HEK293 (cell line): ENCODE measurements at regions not wholly inside any gene's neighbourhood (a gene's known extent, or its start where the extent isn't known, plus 50 kb on each side); places are given as distances from the start of the nearest gene placed in this dataset.

Experiments used
- CTCF ChIA-PET: fragments of 350-600 bp; formaldehyde crosslinking; extraction: SDS; loops from one replicate; lab custom pipeline; 2021; ENCODE audit warnings: antibody characterized with exemption; lab: Yijun Ruan, JAX
- POLR2A ChIA-PET: fragments of 300-600 bp; formaldehyde crosslinking; extraction: SDS; loops from one replicate; lab custom pipeline; 2020; ENCODE audit warnings: antibody characterized with exemption, inconsistent platforms; lab: Yijun Ruan, JAX
- H3K27ac ChIP-seq: fragments of 200-500 bp; sonication (Bioruptor generic); 2 replicates; pipeline ENCODE4 v1.5.1; 2014; ENCODE audit warnings: low read depth, low read length, control low read depth, inconsistent platforms; ENCODE audit errors: extremely low read depth
- H3K36me3 ChIP-seq, 2 experiments: fragments of 200-500 bp in 1 of 2; sonication (Bioruptor generic) in 1 of 2; 1 replicate in 1 of 2; 2 replicates in 1 of 2; pipeline ENCODE4 v1.5.1; 2014 to 2017; ENCODE audit warnings: inconsistent platforms in 2 of 2, low read length in 2 of 2; ENCODE audit not compliant: control insufficient read depth in 2 of 2, insufficient read depth in 1 of 2
- H3K4me1 ChIP-seq: fragments of 200-500 bp; sonication (Bioruptor generic); 2 replicates; pipeline ENCODE4 v1.5.1; 2014; ENCODE audit warnings: mild to moderate bottlenecking, low read length, inconsistent platforms; ENCODE audit not compliant: control insufficient read depth, insufficient read depth
- H3K4me3 ChIP-seq: 2 replicates; pipeline ENCODE4 v1.5.1; 2011; ENCODE audit warnings: low read depth, mild to moderate bottlenecking, control low read depth, low read length, moderate library complexity
- H3K9me3 ChIP-seq: fragments of 200-500 bp; sonication (Bioruptor generic); 2 replicates; pipeline ENCODE4 v1.5.1; 2014; ENCODE audit warnings: low read depth, low read length, inconsistent platforms; ENCODE audit not compliant: control insufficient read depth, insufficient read depth
- BCL11B ChIP-seq: fragments of 450-650 bp; formaldehyde crosslinking; IDR thresholded peaks from 2 replicates; pipeline ENCODE4 v1.5.1; 2016; ENCODE audit warnings: low read depth, missing biosample characterization, missing genetic modification characterization
- SP3 ChIP-seq: fragments of 450-650 bp; formaldehyde crosslinking; IDR thresholded peaks from 2 replicates; pipeline ENCODE4 v1.5.1; 2016; ENCODE audit warnings: missing biosample characterization, missing genetic modification characterization
- TCF7L2 ChIP-seq: IDR thresholded peaks from 2 replicates; pipeline ENCODE4 v1.6.1; 2011; ENCODE audit warnings: low read depth, mild to moderate bottlenecking, inconsistent platforms, low read length, moderate library complexity, borderline replicate concordance
- YY1 ChIP-seq: fragments of 450-650 bp; formaldehyde crosslinking; IDR thresholded peaks from 2 replicates; pipeline ENCODE4 v1.5.1; 2018; ENCODE audit warnings: missing biosample characterization, missing genetic modification characterization
- ZNF175 ChIP-seq: fragments of 450-650 bp; formaldehyde crosslinking; IDR thresholded peaks from 2 replicates; pipeline ENCODE4 v1.5.1; 2016; ENCODE audit warnings: missing biosample characterization, missing genetic modification characterization
- ZNF311 ChIP-seq: fragments of 450-650 bp; formaldehyde crosslinking; IDR thresholded peaks from 2 replicates; pipeline ENCODE4 v1.5.1; 2017; ENCODE audit warnings: missing biosample characterization, missing genetic modification characterization, borderline replicate concordance
- ZNF426 ChIP-seq: fragments of 450-650 bp; formaldehyde crosslinking; IDR thresholded peaks from 2 replicates; pipeline ENCODE4 v1.5.1; 2017; ENCODE audit warnings: missing biosample characterization, missing genetic modification characterization, mild to moderate bottlenecking, inconsistent platforms, moderate library complexity
- ZNF776 ChIP-seq: fragments of 450-650 bp; formaldehyde crosslinking; IDR thresholded peaks from 2 replicates; pipeline ENCODE4 v1.5.0; 2017; ENCODE audit warnings: missing biosample characterization, missing genetic modification characterization, borderline replicate concordance
- TF ChIP-seq, protein P1 (sequence below): fragments of 450-650 bp; formaldehyde crosslinking; IDR thresholded peaks from 2 replicates; pipeline ENCODE4 v1.5.1; 2016; ENCODE audit warnings: missing biosample characterization, missing genetic modification characterization
- TF ChIP-seq, protein P2 (sequence below): fragments of 450-650 bp; formaldehyde crosslinking; IDR thresholded peaks from 2 replicates; pipeline ENCODE4 v1.5.1; 2016; ENCODE audit warnings: missing biosample characterization, missing genetic modification characterization
- TF ChIP-seq, protein P3 (sequence below): fragments of 450-650 bp; formaldehyde crosslinking; IDR thresholded peaks from 2 replicates; pipeline ENCODE4 v1.5.1; 2016; ENCODE audit warnings: missing biosample characterization, missing genetic modification characterization
- TF ChIP-seq, protein P4 (sequence below): fragments of 450-650 bp; formaldehyde crosslinking; IDR thresholded peaks from 2 replicates; pipeline ENCODE4 v1.5.1; 2016; ENCODE audit warnings: missing biosample characterization, missing genetic modification characterization
- TF ChIP-seq, protein P5 (sequence below): fragments of 450-650 bp; formaldehyde crosslinking; IDR thresholded peaks from 2 replicates; pipeline ENCODE4 v1.5.1; 2017; ENCODE audit warnings: missing biosample characterization, missing genetic modification characterization

DNA sequence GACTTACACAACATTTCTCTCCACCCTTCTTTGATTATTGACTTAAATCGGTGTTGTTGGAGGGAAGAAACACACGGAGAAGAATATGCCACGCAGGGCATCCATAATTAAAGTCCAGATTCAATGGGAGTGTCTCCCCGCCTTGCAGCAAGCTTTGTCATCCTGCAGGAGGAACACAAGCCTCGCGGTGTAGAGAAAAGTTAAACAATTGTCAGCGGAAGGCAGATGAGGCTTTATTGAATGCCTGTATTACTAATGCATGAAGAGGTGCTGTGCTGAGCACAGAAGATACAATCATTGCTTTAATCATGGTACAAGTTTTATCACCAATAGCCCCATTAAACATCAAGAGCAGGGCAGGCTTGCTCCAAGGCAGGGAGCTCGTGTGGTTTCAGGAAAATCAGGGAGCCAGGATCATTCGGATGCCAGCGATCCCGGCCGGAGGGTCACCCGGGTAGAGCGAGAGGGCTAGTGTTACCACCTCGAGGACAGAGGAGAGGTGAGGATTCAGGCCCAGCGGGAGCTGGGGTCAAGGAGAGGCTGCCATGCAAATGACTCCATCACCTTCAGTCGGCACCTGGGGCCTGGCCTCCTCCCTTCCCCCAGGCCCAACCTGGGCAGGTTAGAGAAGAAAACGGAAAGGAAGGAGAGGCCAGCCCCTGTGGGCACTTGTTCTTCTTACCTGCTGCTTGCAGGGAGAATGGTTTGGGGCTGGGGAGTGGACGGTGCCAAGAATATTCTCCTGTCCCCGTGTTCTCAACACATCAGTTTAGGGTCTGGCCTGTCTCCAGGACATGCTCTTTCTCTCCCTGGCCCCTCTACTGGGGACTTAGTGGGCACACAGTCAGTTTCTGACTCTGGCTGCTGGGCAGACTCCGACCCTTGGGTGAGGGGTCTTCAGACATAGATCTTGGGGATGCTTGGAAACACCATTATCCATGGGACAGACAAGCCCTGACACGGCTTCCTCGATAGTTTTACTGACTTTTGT lies 289.5 kb downstream of the IRX2 start:
- Histone ChIP-seq H3K27ac (no peak overlapping the region), H3K9me3 (no peaks in the 10 kb centered on the region), H3K4me3 (no peak overlapping the region), H3K36me3 (no peaks in the 10 kb centered on the region), H3K4me1 (no peaks in the 10 kb centered on the region)
- POLR2A ChIA-PET: no interaction called here
- CTCF ChIA-PET: no interaction called here
- TF ChIP-seq, protein P1, sequence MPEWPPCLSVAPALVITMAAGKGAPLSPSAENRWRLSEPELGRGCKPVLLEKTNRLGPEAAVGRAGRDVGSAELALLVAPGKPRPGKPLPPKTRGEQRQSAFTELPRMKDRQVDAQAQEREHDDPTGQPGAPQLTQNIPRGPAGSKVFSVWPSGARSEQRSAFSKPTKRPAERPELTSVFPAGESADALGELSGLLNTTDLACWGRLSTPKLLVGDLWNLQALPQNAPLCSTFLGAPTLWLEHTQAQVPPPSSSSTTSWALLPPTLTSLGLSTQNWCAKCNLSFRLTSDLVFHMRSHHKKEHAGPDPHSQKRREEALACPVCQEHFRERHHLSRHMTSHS (tag by site-specific recombination): no peak
- TF ChIP-seq ZNF311: no peak
- TF ChIP-seq YY1 (tag by site-specific recombination): no peak
- no peak for TF ChIP-seq SP3
- no peak for TF ChIP-seq ZNF175
- TF ChIP-seq, protein P2, sequence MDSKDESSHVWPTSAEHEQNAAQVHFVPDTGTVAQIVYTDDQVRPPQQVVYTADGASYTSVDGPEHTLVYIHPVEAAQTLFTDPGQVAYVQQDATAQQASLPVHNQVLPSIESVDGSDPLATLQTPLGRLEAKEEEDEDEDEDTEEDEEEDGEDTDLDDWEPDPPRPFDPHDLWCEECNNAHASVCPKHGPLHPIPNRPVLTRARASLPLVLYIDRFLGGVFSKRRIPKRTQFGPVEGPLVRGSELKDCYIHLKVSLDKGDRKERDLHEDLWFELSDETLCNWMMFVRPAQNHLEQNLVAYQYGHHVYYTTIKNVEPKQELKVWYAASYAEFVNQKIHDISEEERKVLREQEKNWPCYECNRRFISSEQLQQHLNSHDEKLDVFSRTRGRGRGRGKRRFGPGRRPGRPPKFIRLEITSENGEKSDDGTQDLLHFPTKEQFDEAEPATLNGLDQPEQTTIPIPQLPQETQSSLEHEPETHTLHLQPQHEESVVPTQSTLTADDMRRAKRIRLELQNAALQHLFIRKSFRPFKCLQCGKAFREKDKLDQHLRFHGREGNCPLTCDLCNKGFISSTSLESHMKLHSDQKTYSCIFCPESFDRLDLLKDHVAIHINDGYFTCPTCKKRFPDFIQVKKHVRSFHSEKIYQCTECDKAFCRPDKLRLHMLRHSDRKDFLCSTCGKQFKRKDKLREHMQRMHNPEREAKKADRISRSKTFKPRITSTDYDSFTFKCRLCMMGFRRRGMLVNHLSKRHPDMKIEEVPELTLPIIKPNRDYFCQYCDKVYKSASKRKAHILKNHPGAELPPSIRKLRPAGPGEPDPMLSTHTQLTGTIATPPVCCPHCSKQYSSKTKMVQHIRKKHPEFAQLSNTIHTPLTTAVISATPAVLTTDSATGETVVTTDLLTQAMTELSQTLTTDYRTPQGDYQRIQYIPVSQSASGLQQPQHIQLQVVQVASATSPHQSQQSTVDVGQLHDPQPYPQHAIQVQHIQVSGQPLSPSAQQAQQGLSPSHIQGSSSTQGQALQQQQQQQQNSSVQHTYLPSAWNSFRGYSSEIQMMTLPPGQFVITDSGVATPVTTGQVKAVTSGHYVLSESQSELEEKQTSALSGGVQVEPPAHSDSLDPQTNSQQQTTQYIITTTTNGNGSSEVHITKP (tag by site-specific recombination): no peak
- no peak for TF ChIP-seq TCF7L2
- TF ChIP-seq ZNF426: no peak
- TF ChIP-seq, protein P3, sequence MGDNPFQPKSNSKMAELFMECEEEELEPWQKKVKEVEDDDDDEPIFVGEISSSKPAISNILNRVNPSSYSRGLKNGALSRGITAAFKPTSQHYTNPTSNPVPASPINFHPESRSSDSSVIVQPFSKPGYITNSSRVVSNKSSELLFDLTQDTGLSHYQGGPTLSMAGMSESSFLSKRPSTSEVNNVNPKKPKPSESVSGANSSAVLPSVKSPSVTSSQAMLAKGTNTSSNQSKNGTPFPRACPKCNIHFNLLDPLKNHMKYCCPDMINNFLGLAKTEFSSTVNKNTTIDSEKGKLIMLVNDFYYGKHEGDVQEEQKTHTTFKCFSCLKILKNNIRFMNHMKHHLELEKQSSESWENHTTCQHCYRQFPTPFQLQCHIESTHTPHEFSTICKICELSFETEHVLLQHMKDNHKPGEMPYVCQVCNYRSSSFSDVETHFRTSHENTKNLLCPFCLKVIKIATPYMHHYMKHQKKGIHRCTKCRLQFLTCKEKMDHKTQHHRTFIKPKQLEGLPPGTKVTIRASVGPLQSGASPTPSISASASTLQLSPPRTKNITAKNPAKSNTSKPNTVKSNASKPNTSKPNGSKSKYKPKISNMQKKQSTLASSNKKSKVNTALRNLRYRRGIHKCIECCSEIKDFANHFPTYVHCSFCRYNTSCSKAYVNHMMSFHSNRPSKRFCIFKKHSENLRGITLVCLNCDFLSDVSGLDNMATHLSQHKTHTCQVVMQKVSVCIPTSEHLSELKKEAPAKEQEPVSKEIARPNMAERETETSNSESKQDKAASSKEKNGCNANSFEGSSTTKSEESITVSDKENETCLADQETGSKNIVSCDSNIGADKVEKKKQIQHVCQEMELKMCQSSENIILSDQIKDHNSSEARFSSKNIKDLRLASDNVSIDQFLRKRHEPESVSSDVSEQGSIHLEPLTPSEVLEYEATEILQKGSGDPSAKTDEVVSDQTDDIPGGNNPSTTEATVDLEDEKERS (tag by site-specific recombination): no peak

DNA sequence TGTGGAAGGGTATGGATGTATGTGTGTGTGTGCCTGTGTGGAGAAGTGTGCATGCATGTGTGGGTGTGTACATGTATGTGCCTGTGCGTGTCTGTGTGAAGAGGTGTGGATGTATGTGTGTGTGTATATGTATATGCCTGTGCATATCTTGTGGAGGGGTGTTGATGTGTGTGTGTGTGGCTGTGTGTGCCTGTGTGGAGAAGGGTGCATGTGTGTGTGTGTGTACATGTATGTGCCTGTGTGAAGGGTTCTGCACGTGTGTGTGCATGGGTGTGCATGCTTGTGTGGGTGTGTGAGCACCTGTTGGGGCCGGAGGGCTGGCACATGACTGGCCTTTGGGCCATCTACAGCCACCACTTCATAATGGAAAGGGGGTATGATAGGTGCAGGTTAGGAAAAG lies 291.4 kb downstream of the IRX2 start:
- TF ChIP-seq ZNF776 (tag by site-specific recombination): no peak
- TF ChIP-seq, protein P4, sequence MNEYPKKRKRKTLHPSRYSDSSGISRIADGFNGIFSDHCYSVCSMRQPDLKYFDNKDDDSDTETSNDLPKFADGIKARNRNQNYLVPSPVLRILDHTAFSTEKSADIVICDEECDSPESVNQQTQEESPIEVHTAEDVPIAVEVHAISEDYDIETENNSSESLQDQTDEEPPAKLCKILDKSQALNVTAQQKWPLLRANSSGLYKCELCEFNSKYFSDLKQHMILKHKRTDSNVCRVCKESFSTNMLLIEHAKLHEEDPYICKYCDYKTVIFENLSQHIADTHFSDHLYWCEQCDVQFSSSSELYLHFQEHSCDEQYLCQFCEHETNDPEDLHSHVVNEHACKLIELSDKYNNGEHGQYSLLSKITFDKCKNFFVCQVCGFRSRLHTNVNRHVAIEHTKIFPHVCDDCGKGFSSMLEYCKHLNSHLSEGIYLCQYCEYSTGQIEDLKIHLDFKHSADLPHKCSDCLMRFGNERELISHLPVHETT (tag by site-specific recombination): no peak
- TF ChIP-seq, protein P5, sequence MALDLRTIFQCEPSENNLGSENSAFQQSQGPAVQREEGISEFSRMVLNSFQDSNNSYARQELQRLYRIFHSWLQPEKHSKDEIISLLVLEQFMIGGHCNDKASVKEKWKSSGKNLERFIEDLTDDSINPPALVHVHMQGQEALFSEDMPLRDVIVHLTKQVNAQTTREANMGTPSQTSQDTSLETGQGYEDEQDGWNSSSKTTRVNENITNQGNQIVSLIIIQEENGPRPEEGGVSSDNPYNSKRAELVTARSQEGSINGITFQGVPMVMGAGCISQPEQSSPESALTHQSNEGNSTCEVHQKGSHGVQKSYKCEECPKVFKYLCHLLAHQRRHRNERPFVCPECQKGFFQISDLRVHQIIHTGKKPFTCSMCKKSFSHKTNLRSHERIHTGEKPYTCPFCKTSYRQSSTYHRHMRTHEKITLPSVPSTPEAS (tag by site-specific recombination): peak; percentile 65
- TF ChIP-seq BCL11B (tag by site-specific recombination): no peak
- Histone ChIP-seq H3K9me3 (no peaks in the 10 kb centered on the region), H3K4me1 (no peaks in the 10 kb centered on the region), H3K36me3 (no peaks in the 10 kb centered on the region), H3K4me3 (no peak overlapping the region), H3K27ac (no peak overlapping the region)
- ChIA-PET CTCF (no interaction called here), POLR2A (interaction anchor here (0.5 kb wide), 1 partner anchor 1223 kb away, joined by 3 read pairs; no protein-coding TSS in a partner anchor)
